ENCODE measurements at regions not wholly inside any gene's neighbourhood (a gene's known extent, or its start where the extent isn't known, plus 50 kb on each side); places are given as distances from the start of the nearest gene placed in this dataset.

GRCh38 chr14:56027421-56027820 lies 90.8 kb upstream of the PELI2 start:
- TF ChIP-seq CTCF (IDR thresholded peaks at IDR 0.05) (no peak), POLR2A (IDR thresholded peaks at IDR 0.05) (no peak)
